ENCODE measurements at regions not wholly inside any gene's neighbourhood (a gene's known extent, or its start where the extent isn't known, plus 50 kb on each side); places are given as distances from the start of the nearest gene placed in this dataset.

GRCh38 chr10:28980264-28980663 lies 302.9 kb downstream of the BAMBI start:
- Histone ChIP-seq H3K9ac (ENCODE audit: insufficient read depth, low read length, poor library complexity, severe bottlenecking) (no peak overlapping the region), H3K36me3 (replicated peaks in 1 of 2; ENCODE audit: control insufficient read depth in 1 of 2, insufficient read depth in 2 of 2, low read length in 2 of 2) (no peaks in the 10 kb centered on the region), H3K27me3 (ENCODE audit: control insufficient read depth in 2 of 2, insufficient read depth in 2 of 2, low read length in 2 of 2) (no peaks in the 10 kb centered on the region), H3K4me1 (ENCODE audit: control insufficient read depth in 1 of 2, insufficient read depth in 2 of 2, low read length in 2 of 2) (peaks cover 22 to 29% of the 10 kb centered on the region in 2 donors), H3K9me3 (replicated peaks in 1 of 2; ENCODE audit: control insufficient read depth in 1 of 2, insufficient read depth in 1 of 2, low read length in 2 of 2) (no peaks in the 10 kb centered on the region), H4K20me1 (ENCODE audit: insufficient read depth, low read length) (no peaks in the 10 kb centered on the region), H3K4me3 (replicated peaks in 1 of 3; ENCODE audit: low read depth in 2 of 3, low read length in 3 of 3) (no peak overlapping the region), H3K27ac (ENCODE audit: low read depth in 1 of 2, low read length in 2 of 2) (no peak overlapping the region), H2AFZ (ENCODE audit: insufficient read depth, low read depth, low read length, poor library complexity, severe bottlenecking) (no peak overlapping the region), H3K79me2 (ENCODE audit: insufficient read depth, low read length) (no peaks in the 10 kb centered on the region), H3K4me2 (replicated peaks; ENCODE audit: extremely low read depth, low read length, poor library complexity, severe bottlenecking) (no peak overlapping the region)
- no CpG with 5 or more reads among the region's 2 CpGs for WGBS (ENCODE audit: insufficient coverage)
- no peak for DNase-seq
- Mint-ChIP-seq H3K4me3 (no peak overlapping the region), H3K27me3 (ENCODE audit: low read depth in 3 of 3) (peaks cover 3 to 5% (median 5%) of the 10 kb centered on the region in 3 donors), H3K9me3 (peaks cover 0 to 7% (median 3%) of the 10 kb centered on the region in 7 donors), H3K36me3 (no peaks in the 10 kb centered on the region), H3K4me1 (peaks cover 16% of the 10 kb centered on the region), H3K27ac (no peak overlapping the region)
- intact Hi-C loops (cut with micrococcal nuclease): no loop called here
- no peak for TF ChIP-seq CTCF (IDR thresholded peaks at IDR 0.05)

GRCh38 chr10:28981007-28981406 lies 303.7 kb downstream of the BAMBI start:
- peaks cover 16% of the 10 kb centered on the region for H3K4me1 Mint-ChIP-seq
- Histone ChIP-seq H3K36me3 (replicated peaks in 1 of 2; ENCODE audit: control insufficient read depth in 1 of 2, insufficient read depth in 2 of 2, low read length in 2 of 2) (no peaks in the 10 kb centered on the region), H3K27me3 (ENCODE audit: control insufficient read depth in 2 of 2, insufficient read depth in 2 of 2, low read length in 2 of 2) (no peaks in the 10 kb centered on the region), H4K20me1 (ENCODE audit: insufficient read depth, low read length) (no peaks in the 10 kb centered on the region), H2AFZ (ENCODE audit: insufficient read depth, low read depth, low read length, poor library complexity, severe bottlenecking) (no peak overlapping the region), H3K4me2 (replicated peaks; ENCODE audit: extremely low read depth, low read length, poor library complexity, severe bottlenecking) (no peak overlapping the region), H3K27ac (ENCODE audit: low read depth in 1 of 2, low read length in 2 of 2) (no peak overlapping the region), H3K9me3 (replicated peaks in 1 of 2; ENCODE audit: control insufficient read depth in 1 of 2, insufficient read depth in 1 of 2, low read length in 2 of 2) (no peaks in the 10 kb centered on the region), H3K4me3 (replicated peaks in 1 of 3; ENCODE audit: low read depth in 2 of 3, low read length in 3 of 3) (no peak overlapping the region), H3K9ac (ENCODE audit: insufficient read depth, low read length, poor library complexity, severe bottlenecking) (no peak overlapping the region), H3K79me2 (ENCODE audit: insufficient read depth, low read length) (no peaks in the 10 kb centered on the region), H3K4me1 (ENCODE audit: control insufficient read depth in 1 of 2, insufficient read depth in 2 of 2, low read length in 2 of 2) (peaks cover 22 to 29% of the 10 kb centered on the region in 2 donors)
- DNase-seq: no peak
- H3K36me3 Mint-ChIP-seq: no peaks in the 10 kb centered on the region
- H3K4me3 Mint-ChIP-seq: no peak overlapping the region
- no peak for TF ChIP-seq CTCF (IDR thresholded peaks at IDR 0.05)
- intact Hi-C loops (cut with micrococcal nuclease): no loop called here
- peaks cover 0 to 7% (median 3%) of the 10 kb centered on the region in 7 donors for H3K9me3 Mint-ChIP-seq
- WGBS (ENCODE audit: insufficient coverage): no CpG with 5 or more reads among the region's 3 CpGs
- no peak overlapping the region for H3K27ac Mint-ChIP-seq
- H3K27me3 Mint-ChIP-seq (ENCODE audit: low read depth in 3 of 3): peaks cover 3 to 5% (median 5%) of the 10 kb centered on the region in 3 donors
